NCI-H1417 treated with DMSO at 0.1 percent for 48 hours (cell line): ENCODE measurements at regions not wholly inside any gene's neighbourhood (a gene's known extent, or its start where the extent isn't known, plus 50 kb on each side); places are given as distances from the start of the nearest gene placed in this dataset.

Source experiments
- DNase-seq: peaks from one replicate; lab custom pipeline; 2025; lab: John Stamatoyannopoulos, UW

GRCh38 chr5:156261275-156261939 is 65.6 kb upstream of the SGCD start:
- no peak for DNase-seq

DNA sequence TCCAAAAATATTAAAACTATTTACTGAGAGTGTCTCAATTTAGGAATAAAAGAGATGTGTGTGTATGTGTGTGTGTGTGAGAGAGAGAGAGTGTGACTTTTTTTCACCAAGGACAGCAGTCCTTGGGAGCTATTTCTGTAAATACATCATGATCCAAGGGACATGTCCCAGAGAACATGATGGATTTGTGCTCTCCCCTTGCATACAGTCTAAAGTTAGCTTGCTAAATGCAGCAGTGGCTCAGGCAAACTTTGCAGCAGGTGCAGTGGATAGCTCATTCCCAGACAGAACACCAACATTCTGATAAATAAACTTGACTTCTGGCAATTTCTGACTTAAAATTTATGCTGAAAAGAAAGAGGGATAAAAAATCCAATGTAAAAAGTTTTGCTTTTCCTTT is 55.4 kb upstream of the SGCD start:
- no peak for DNase-seq

DNA sequence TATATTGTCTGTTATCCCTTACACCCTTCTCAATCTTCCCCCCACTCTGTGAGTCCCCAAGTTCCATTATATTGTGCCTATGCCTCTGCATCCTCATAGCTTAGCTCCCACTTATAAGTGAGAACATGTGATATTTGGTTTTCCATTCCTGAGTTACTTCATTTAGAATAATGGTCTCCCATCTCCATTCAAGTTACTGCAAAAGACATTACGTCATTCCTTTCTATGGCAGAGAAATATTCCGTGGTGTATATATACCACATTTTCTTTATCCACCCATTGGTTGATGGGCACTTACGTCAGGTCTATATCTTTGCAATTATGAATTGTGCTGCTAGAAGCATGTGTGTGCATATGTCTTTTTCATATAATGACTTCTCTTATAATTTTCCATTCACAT is 54.8 kb upstream of the SGCD start:
- no peak for DNase-seq

GRCh38 chr5:156273325-156273724 is 53.6 kb upstream of the SGCD start:
- DNase-seq: no peak

GRCh38 chr5:156274453-156274852 is 52.5 kb upstream of the SGCD start:
- DNase-seq: no peak
